OCI-LY3 (cell line): ENCODE measurements at regions not wholly inside any gene's neighbourhood (a gene's known extent, or its start where the extent isn't known, plus 50 kb on each side); places are given as distances from the start of the nearest gene placed in this dataset.

Experiments
- H2AFZ ChIP-seq: fragments of 200-600, 300-600 bp; shearing (Covaris generic); 2 replicates; pipeline ENCODE4 v1.6.0; 2014; ENCODE audit warnings: antibody characterized with exemption, low read depth, low read length
- H3K27ac ChIP-seq: fragments of 200-600, 300-600 bp; sonication (generic); 2 replicates; pipeline ENCODE4 v1.5.1; 2014; ENCODE audit warnings: mild to moderate bottlenecking, low read length, moderate library complexity, mixed read lengths
- H3K27me3 ChIP-seq: fragments of 200-600, 300-600 bp; sonication (generic); 2 replicates; pipeline ENCODE4 v1.6.1; 2014; ENCODE audit warnings: low read depth, low read length, mixed read lengths
- H3K36me3 ChIP-seq: fragments of 200-600, 300-600 bp; sonication (generic); replicated peaks from 2 replicates; pipeline ENCODE3; 2014; ENCODE audit warnings: low read depth, low read length, mixed read lengths
- H3K4me1 ChIP-seq: fragments of 300-600, 200-600 bp; sonication (generic); 2 replicates; pipeline ENCODE4 v1.6.1; 2014; ENCODE audit warnings: low read length, mixed read lengths
- H3K4me2 ChIP-seq: fragments of 200-600, 300-600 bp; sonication (generic); 2 replicates; pipeline ENCODE4 v1.6.1; 2014; ENCODE audit warnings: low read length, mixed read lengths
- H3K4me3 ChIP-seq: fragments of 300-600, 200-600 bp; sonication (generic); 2 replicates; pipeline ENCODE4 v1.5.1; 2014; ENCODE audit warnings: antibody characterized with exemption, mild to moderate bottlenecking, low read length, moderate library complexity
- H3K79me2 ChIP-seq: fragments of 300-600, 200-600 bp; shearing (Covaris generic); 2 replicates; pipeline ENCODE4 v1.6.1; 2014; ENCODE audit warnings: mild to moderate bottlenecking, low read length, mixed read lengths
- H3K9ac ChIP-seq: fragments of 300-600, 200-600 bp; shearing (Covaris generic); 2 replicates; pipeline ENCODE4 v1.6.0; 2014; ENCODE audit warnings: mild to moderate bottlenecking, low read length, moderate library complexity
- H3K9me3 ChIP-seq: fragments of 200-600, 300-600 bp; shearing (Covaris generic); 2 replicates; pipeline ENCODE4 v1.6.1; 2014; ENCODE audit warnings: low read length, mixed read lengths; ENCODE audit not compliant: insufficient read depth
- H4K20me1 ChIP-seq: fragments of 200-600, 300-600 bp; sonication (generic); 2 replicates; pipeline ENCODE4 v1.6.1; 2016; ENCODE audit warnings: low read length, mixed read lengths; ENCODE audit not compliant: insufficient read depth
- CTCF ChIP-seq: fragments of 200-600, 300-600 bp; sonication (generic); IDR thresholded peaks from 2 replicates; pipeline ENCODE4 v1.5.1; 2014; ENCODE audit warnings: antibody characterized with exemption, low read length, low read depth
- EZH2phosphoT487 ChIP-seq: fragments of 200-600 bp; shearing (Covaris generic); IDR thresholded peaks from 2 replicates; pipeline ENCODE4 v1.6.1; 2018; ENCODE audit warnings: antibody characterized with exemption, mixed run types, low read depth

GRCh38 chr20:59448196-59448595 lies 147.8 kb downstream of the EDN3 start:
- Histone ChIP-seq H4K20me1 (no peaks in the 10 kb centered on the region), H3K79me2 (no peaks in the 10 kb centered on the region), H3K27ac (no peak overlapping the region), H2AFZ (no peak overlapping the region), H3K27me3 (peaks cover 86% of the 10 kb centered on the region), H3K4me2 (no peak overlapping the region), H3K4me3 (no peak overlapping the region), H3K9ac (no peak overlapping the region), H3K36me3 (no peaks in the 10 kb centered on the region), H3K9me3 (no peaks in the 10 kb centered on the region), H3K4me1 (no peaks in the 10 kb centered on the region)
- no peak for TF ChIP-seq EZH2phosphoT487
- TF ChIP-seq CTCF = no peak

GRCh38 chr20:59448851-59449444 lies 148.5 kb downstream of the EDN3 start:
- no peak overlapping the region for H3K9ac ChIP-seq
- H3K79me2 ChIP-seq = no peaks in the 10 kb centered on the region
- no peaks in the 10 kb centered on the region for H3K9me3 ChIP-seq
- H3K36me3 ChIP-seq = no peaks in the 10 kb centered on the region
- H4K20me1 ChIP-seq = no peaks in the 10 kb centered on the region
- H3K4me3 ChIP-seq = no peak overlapping the region
- no peak overlapping the region for H2AFZ ChIP-seq
- peaks cover 85% of the 10 kb centered on the region for H3K27me3 ChIP-seq
- H3K4me1 ChIP-seq = no peaks in the 10 kb centered on the region
- no peak overlapping the region for H3K4me2 ChIP-seq
- TF ChIP-seq CTCF (no peak), EZH2phosphoT487 (no peak)
- H3K27ac ChIP-seq = no peak overlapping the region

- no peaks in the 10 kb centered on the region for H3K4me1 ChIP-seq
- H3K4me2 ChIP-seq = no peak overlapping the region
- H3K27ac ChIP-seq = no peak overlapping the region
- H3K27me3 ChIP-seq = peaks cover 66% of the 10 kb centered on the region
- no peak overlapping the region for H3K4me3 ChIP-seq
- TF ChIP-seq CTCF (no peak), EZH2phosphoT487 (no peak)
- H4K20me1 ChIP-seq = no peaks in the 10 kb centered on the region
- no peak overlapping the region for H2AFZ ChIP-seq
- no peaks in the 10 kb centered on the region for H3K79me2 ChIP-seq
- H3K9ac ChIP-seq = no peak overlapping the region
- H3K9me3 ChIP-seq = no peaks in the 10 kb centered on the region
- H3K36me3 ChIP-seq = no peaks in the 10 kb centered on the region
Observed at GRCh38 chr20:59451066-59451630, 150.7 kb downstream of the EDN3 start.

GRCh38 chr20:59451641-59452040 lies 151.2 kb downstream of the EDN3 start:
- Histone ChIP-seq H3K27ac (no peak overlapping the region), H2AFZ (no peak overlapping the region), H3K4me3 (no peak overlapping the region), H4K20me1 (no peaks in the 10 kb centered on the region), H3K9ac (no peak overlapping the region), H3K4me1 (no peaks in the 10 kb centered on the region), H3K79me2 (no peaks in the 10 kb centered on the region), H3K36me3 (no peaks in the 10 kb centered on the region), H3K27me3 (peaks cover 66% of the 10 kb centered on the region), H3K4me2 (no peak overlapping the region), H3K9me3 (no peaks in the 10 kb centered on the region)
- TF ChIP-seq EZH2phosphoT487 (no peak), CTCF (no peak)
